Stimulated activated CD4-positive, alpha-beta T cell treated with anti-CD3 and anti-CD28 coated beads, Interleukin-12 subunit alpha, Interleukin-12 subunit beta, amount 100 ng/mL, for 4 hours (primary cell): ENCODE measurements at regions not wholly inside any gene's neighbourhood (a gene's known extent, or its start where the extent isn't known, plus 50 kb on each side); places are given as distances from the start of the nearest gene placed in this dataset.
"Not testable (repeated sequence)": the region's sequence is repeated elsewhere in the genome, so short reads cannot be mapped to it uniquely, and the experiment has no call there.

Experiments used
- DNase-seq: peaks from one replicate; pipeline ENCODE4 v3.0.0-alpha.2; 2020

DNA sequence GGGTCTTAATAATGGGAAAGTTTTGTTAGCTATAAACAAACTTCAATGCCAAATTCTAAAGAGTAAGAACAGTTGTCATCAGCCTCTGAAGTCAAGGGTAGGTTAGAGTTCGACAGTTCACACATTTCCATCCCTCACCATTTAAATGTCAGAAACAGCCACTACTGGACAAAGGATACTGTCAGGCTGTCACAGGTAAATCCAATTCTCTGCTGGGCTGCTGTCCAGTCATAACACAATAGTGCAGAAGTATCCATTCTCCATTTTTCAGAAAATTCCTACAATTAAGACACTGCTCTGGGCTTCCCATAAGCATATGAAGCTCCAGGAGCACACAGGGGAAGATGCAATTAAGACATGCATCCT is 221.4 kb downstream of the RPS29 start:
- no peak for DNase-seq

DNA sequence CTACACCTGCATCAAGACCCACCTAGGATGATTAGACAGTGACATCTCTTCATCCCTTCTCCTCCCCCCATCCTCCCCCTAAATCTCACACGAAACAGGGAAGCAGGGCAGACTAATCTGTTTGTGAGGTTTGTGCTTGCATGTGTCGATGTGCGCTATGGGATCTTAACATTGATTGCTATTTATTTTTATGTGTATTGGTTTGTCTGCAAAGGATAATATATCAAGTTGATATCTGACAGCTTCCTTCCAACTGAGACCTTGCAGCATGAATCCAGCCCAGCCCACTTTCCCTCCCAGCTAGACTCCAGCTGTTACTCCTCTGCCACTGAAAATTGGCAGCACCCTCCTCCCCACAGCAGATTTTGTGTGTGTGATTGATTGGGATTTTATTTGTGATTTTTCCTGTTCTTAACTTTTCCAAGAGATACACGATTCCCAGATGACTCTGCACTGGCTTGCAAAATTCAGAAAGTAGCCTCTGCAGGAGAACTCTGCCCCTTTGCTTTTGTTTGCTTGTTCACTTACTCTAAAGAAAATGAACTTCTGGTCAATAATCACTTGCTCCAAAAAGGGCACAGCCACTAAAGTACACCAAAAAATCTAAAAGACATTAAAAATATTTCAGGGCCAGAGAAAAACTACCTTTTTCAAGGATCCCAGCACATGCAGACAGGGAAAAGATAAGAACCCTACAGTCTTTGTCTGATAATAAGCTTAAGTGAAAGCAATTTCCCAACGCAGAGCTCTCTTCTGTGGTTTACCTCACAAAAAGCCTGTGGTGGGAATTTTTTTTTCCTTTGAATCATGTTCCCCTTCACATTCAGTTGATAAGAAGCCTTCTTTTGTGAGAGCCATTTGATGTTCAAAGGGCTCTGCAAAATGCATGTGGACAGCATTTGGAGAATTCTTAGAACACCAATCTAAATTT is 222.1 kb downstream of the RPS29 start:
- DNase-seq, result no peak

DNA sequence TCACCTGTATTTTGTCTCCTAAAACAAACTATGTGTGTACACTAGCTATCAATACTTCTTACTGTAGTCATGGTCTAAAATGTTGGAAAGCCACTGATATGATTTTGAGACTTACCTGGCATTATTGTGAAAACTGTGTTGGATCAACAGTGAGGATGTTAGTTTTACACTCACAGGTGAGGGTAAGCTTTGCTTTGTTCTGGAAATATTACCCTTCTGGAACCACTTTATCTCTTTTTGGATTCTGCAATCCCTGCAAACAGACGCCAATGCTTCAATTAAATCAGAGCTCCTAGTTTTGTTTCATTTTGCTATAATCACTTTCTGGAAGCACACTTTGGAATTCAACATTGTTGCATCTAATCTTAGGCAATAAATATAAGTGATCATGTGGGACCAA is 223.3 kb downstream of the RPS29 start:
- DNase-seq, result no peak

DNA sequence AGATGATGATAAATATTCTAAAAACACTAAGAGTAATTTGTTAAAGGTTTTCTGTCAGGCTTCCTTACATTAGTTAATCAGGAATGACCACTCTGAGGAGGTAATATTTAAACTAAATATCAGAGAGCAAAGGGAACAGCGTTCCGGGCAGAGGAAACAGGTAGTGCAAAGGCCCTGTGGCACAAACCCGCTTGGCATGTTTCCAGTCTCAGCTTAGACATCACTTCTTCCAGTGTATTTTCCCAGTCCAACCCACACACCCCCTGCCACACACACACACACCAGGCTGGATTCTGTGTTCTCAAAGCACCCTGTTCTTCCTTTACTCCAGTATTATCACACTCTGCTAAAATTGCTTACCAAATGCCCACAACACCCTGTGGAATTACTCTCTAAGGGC is 247.1 kb downstream of the RPS29 start:
- no peak for DNase-seq

DNA sequence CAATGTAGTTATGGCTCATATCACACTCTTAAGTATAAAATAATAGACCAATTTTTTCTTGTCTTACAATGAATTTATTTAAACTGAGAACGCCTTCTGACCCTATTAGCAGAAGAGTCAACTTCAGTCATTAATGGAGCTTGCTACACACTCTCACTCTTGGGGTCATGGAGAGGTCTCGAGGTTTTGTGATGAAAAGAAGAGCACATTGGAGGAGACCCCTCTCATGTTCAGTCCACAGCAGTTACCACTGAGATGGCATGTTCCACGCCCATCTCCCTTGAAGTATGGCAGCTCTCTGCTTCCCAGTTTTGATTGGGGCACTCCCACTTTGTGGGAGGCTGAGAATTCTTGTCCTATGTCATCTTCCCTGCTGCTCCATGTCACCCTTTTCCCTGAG is 266.4 kb downstream of the RPS29 start:
- DNase-seq, result no peak

DNA sequence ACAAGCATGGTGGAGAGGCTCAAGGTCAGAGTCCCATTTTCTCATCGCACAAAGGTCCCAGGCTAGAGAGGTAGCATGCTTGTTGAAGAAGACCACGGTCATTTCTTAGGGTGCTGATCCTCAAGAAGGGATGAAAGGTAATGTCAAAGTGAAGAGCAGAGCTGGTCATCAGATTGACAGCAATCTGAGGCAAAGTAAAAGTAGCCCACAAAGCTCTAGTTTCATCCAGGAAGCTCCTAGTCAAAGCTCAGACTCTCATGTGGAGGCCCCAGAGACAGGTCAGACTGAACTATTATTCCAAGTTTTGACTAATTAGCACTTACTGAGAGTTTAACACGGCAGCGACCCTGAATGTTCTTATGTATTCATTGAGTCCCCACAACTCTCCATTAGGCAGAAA is 270.6 kb downstream of the RPS29 start:
- DNase-seq, result no peak

DNA sequence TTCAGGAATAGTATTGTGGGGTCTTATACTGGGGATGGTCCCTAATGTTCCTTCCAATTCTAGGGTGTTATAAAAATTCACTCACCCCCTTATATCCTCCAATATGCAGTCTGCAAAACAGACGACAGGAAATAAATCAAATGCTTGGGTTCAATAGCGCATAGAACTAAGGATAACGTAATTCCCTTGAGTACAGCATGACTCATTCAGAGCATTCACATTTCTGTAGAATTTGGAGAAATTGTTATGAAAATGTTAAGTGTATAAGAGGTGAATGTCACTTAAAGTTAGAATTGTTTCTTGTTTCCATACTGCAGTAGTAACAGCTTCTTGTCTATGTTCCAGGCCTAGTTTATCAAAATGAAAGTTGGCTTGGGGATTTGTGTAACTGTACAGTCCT is 271.4 kb downstream of the RPS29 start:
- no peak for DNase-seq

DNA sequence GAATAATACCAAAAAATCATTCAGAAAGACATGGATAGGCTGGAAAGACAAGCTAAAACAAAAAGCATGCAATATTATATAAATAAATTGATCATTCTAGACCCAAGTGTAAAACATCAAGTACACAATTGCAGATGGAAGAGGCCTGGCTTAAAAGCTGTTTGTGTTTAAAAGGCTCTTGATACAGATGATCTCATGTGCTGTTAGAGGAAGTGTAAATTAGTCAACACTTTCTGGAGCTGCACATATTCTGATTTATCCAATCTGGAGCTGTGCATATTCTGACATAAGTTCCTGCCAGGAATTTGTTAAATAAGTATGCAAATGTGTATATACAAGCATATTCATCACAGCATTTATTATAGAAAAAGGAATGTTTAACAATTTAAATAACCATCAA is 273.1 kb downstream of the RPS29 start:
- DNase-seq, result no peak

DNA sequence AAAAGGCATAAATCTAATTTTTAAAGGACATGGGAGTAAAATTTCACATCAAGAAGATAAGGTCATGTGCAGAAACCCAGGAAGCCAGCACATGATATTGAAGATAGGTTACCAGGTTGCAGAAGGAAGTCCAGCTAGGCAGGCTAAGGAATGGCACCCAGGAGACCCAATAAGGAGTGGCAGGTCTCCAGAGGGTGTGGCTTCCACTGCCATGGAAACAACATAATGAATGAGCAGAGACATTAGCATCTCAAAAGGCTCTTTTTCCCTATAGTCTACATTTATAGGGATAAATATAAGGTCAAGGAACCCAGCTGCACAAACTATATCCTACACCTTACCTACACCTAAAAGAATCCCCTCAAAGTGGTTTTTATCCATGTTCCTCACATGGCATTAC is 275.9 kb downstream of the RPS29 start:
- no peak for DNase-seq

DNA sequence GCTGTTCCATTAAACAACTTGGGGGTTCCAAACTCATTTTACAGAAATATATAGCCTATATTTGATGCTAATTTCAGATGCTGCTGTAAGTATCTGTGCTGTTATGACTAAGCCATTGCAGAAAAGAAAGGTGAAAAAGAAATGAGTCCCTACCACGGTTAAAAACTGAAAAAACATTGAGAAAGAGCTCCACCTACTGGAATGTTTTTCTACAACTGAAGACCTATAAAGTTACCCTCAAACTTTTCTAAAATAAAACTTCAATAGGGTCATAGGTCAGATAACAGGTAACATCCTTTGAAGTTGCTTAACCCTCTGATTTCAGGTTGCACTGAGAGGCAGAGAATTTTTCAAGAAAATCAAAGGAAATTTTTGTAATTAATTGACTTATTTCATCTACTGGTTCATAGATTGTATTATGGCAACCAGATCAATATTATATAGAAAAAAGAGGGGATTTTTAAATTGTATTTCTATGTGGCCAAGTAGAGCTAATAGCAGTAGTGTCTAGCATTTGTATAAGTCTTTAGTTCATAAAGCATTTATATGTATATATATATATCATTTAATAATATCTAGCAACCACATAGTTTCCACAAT is 279.9 kb downstream of the RPS29 start:
- DNase-seq, result no peak

DNA sequence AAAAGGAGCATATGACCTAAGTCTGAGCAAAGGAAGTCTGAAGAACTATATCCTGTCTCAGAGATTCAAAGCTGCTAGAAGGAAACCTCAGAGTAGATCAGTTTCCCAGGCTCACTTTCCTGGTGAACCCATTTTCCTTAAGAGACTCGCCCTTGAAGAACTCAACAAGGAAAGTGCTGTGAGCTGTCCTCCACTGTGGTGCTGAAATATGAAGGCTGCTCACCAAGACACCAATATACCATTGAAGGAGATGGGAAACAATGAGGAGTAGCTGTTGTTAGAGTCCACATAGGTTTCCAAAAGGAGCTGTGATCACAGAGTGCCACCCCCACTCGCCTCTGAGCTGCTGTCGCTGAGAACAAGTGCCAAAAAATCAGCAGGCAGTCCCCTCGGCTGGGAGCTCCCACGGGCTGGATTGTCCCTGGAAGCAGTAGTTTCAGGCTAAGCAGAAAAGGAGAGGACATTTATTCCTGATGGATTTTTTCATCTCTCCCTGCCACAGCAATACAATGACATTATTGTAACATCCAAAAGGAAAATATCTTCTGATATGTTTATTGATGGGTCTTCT is 282.1 kb downstream of the RPS29 start:
- no peak for DNase-seq

DNA sequence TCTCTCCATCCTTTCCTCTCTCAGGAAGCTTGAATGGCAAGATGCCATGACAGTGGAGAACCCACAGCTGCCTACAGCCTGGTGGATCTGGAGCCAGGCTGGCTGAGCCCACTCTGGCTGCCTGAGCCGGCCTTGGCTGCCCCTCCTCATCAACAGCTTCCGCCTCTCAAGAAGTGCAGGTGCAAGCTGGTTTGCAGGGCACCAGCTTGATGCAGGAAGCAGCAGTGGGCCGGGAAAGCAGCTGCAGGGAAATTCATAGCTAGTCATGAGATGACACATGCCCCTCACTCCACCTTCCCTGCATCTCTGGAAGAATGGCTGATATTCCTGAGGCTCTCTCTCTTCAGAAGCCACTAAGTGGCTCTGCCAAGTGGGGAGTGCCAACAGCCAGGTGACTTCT is 289.1 kb downstream of the RPS29 start:
- DNase-seq, result no peak

DNA sequence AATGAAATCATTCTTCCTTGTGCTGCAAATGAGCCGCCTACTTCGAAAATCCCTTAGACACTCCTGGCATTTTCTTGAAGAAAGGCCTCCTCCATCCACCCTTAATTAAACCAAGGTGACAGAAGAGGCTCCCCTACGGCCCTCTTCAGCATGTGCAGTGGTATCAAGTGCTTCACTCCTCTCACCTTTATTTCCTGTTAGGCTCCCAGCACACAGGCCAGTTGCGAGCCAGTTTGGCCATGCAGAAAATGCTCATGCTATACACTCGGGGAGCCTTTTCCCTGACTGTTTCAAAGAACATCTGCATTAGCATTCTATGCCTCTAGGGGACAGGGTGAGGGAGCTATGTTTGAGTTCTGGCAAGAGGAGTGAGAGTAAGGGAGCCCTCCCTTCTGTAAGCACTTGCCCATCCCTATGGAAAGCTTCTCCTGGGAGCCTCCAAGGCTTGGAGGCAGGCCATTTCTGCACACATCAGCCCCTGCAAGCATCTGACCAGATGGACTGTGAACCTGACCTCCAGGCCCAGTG is 291.5 kb downstream of the RPS29 start:
- DNase-seq, result no peak

DNA sequence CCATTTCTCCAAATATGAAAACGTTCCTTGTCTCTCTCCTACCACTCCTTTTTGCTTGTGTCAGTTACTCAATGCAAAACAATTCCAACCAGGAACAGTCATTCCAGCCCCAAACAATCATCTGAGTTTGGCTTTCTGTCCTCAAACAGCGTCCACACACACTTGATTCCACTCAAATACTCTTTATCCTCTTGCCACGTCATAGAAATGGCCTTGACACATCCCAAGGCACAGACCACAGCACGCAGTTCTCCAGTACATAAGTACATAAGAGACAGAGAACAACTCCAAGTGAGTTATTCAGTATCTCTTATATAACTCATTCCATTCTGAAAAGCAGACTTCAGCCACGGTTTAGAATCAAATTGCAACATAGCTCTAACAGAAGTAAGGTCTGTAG is 299.2 kb downstream of the RPS29 start:
- no peak for DNase-seq

DNA sequence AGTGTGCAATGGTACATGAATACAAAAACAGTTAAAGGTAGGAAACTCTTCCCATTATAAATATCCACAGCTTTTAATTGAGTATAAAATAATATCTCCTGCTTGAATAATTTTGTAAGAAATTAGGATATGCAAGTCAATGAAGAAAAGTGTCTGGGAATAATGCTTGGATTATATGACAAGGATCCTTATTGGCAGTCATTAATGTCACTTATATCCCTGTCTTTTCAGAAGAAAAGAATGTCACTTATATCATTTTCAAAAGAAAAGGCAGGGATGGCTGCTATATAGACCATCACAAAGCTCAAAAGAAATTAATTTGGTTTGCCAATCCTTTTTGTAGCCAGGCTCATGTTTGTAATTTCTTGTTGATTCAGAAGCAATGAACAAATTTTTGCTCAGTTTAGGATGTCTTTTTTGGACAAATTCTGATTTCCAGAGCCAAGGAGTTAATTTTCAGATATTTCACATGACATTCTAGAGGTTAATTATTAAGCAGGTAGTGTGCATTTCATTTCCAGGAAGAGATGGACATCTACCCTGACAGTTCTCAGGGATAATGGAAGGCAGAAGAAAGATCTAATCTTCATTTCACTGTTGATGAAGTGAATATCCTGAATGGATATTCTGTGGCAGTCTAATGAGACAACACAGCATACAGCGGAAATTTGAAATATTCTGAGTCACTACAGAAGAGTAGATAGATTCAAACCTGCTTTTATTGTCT is 299.8 kb downstream of the RPS29 start:
- DNase-seq, result no peak

DNA sequence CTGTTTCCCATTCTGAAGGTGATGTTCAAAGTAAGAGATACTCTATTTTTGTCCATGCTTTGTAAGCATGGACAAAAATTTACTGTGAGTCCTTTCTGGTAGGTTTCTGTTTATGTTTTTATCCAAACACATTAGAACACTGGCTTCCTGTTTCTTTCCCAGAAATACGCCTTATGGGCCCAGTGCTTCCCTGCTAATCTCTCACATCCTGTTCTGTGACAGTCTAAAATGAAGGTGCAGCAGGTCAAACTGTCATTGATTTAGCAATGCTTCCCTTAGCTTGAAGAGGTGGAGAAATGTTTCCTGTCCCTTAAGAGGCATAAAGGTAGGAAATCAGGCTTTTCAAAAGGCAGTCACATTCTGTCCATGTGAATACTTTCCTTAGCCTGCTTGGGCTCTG is 305.6 kb downstream of the RPS29 start:
- DNase-seq, result no peak

DNA sequence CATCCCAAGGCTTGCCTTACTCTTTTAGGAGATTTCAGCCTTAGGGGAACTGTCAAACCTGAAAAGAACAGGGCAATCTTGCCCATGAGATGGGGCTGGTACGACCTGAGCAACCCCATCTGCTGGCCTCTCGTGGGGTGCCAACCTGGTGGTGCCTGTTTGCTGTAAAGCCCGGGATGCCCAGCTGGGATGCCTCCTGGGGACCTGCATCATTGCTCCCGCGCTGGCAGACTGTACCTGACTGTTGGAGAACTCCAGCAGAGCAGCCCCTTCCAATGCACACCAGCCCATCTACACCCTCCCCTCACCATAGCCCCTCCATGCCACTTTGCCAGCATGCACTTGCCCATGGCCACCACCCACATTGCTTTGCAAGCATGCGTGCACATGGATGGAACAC is 335.7 kb downstream of the RPS29 start:
- DNase-seq, result no peak

DNA sequence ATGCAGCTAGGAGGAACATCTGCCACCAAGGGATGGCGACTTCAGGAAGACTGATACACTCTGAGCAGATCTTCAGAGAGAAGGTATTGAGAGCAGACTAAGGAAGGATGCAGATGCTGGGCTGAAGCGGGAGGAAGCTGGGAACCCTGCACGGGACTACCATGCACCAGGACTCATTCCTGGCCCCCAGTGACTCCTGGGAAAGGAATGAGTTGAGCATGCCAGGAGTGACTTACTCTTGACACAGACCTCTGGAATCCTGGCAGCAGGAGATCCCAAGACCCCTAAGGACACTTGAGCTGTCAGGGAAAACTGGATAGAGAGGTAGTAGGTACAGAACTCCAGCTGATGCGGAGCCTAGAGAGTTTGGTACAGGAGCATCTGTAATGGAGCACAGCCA is 336.1 kb downstream of the RPS29 start:
- no peak for DNase-seq

DNA sequence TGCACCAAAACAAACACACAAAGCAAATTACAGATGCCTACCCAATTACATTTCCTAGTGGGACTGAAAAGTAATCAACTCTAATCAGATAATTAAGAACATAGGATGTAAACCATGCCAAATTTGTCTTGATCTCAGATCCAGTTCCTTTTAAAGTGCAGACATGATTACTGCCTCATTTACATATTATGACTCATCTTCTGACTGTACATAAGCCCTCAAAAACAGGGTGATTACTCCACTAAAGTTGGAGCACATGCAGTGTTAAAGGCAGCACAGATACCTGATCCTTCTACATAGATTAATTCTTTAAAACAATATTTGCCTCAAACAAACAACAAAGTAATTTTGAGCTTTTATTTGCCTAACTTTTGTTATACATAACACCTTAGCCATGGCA is 337.2 kb downstream of the RPS29 start:
- no peak for DNase-seq

DNA sequence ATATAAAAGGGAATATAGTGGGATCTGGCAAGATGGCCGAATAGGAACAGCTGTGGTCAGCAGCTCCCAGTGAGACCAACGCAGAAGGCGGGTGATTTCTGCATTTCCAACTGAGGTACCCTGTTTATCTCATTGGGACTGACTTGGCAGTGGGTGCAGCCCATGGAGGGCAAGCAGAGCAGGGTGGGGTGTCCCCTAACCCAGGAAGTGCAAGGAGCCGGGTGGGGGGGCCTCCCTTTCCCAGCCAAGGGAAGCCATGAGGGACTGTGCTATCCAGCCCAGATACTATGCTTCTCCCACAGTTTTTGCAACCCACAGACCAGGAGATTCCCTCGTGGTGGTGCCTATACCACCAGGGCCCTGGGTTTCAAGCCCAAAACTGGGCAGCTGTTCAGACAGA is 342.4 kb downstream of the RPS29 start:
- not testable (repeated sequence) for DNase-seq

DNA sequence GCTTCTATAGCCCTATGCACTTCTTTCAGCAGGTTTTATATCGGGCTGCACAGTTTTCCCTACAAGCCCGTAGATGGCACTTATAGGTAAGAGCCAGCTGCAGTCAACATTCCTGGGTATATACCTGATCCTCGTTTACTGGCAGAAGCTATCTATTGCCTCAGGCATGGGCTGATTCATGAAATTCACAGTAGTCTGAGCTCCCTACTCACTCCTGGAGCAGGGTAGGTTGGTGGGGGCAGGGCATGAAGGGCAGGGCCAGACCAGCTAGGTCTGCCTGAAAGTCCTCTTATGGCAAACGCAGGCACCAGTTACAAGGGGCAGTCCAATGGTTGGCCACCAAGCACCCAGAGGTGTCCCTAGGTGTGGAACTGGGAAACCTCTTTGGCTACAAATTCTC is 345.8 kb downstream of the RPS29 start:
- no peak for DNase-seq

DNA sequence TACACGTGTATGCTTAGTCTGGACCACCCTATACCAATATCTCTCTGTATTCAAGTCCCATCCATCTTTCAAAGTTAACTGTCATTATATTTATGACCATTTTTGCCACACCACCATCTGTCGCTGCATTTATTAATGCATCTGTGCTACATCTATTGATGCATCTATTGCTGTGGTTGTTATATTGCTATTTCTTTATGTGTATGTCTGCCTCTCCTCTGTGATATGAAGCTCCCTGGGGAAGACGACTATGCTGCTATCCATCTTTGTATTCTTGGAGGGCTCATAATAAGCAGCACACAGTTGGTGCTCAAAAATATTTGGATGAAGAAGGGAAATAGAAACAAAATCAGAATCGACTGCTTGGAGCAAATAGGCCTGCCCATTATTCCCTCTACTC is 357.6 kb downstream of the RPS29 start:
- no peak for DNase-seq

DNA sequence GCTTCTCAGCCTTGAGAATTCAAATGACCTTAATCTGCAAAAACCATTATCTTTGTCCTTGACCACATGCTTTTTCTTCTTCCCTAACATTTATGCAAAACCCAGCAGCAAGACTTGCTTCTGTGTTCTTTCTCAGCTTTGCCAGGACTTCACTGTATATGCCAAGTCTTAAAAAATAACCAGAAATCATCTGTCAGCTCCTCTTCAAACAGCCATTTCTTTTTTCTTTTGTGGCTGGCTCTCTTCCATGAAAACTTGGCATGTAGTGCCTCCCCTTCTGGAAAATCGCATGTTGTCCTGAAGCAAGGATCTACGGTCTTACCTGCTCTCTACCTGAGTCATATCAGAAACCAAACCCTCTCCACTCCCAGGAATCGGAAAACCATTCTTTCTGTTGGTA is 364.9 kb downstream of the RPS29 start:
- DNase-seq, result no peak

DNA sequence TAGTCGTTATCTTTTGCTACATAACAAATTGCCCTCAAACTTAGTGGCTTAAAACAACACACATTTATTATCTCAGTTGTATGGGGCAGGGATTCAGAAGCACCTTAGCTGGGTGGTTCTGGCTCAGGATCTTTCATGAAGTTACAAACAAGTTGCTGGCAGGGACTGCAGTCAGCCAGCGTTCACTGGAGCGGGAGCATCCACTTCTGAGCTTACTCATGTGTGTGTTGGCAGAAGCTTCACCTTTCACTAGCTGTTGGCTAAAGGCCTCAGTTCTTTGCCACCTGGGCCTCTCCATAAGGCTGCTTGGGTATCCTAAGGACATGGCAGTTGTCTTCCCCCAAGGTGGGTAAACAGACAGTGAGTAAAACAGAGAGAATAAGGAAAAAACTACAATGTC is 365.7 kb downstream of the RPS29 start:
- DNase-seq, result no peak
